Thyroid gland (tissue), 4 donors: ENCODE measurements at regions not wholly inside any gene's neighbourhood (a gene's known extent, or its start where the extent isn't known, plus 50 kb on each side); places are given as distances from the start of the nearest gene placed in this dataset.

Source experiments
- DNase-seq, 2 donors: peaks; one replicate each; pipeline ENCODE4 v3.0.0-alpha.2; 2019
- H3K27ac ChIP-seq, 3 donors: fragments of 200-600 bp; sonication (generic); 1 replicate in 2 of 3; 2 replicates in 1 of 3; pipeline ENCODE4 v1.5.1; 2016 to 2019; ENCODE audit warnings: mild to moderate bottlenecking in 1 of 3, moderate library complexity in 1 of 3
- H3K27me3 ChIP-seq: fragments of 200-600 bp; sonication (generic); one replicate; pipeline ENCODE4 v1.5.1; 2019
- H3K36me3 ChIP-seq, 2 donors: fragments of 200-600 bp; sonication (generic); one replicate each; pipeline ENCODE4 v1.5.1; 2016 to 2019
- H3K4me1 ChIP-seq, 2 donors: fragments of 200-600 bp; sonication (generic); one replicate each; pipeline ENCODE4 v1.5.1; 2017 to 2019
- H3K4me3 ChIP-seq, 3 donors: fragments of 200-600 bp; sonication (generic); replicated peaks in 1 of 3; 1 replicate in 2 of 3; 2 replicates in 1 of 3; pipeline ENCODE4 v1.5.1; 2016; ENCODE audit warnings: mild to moderate bottlenecking in 1 of 3
- H3K9me3 ChIP-seq: fragments of 200-600 bp; sonication (generic); one replicate; pipeline ENCODE4 v1.5.1; 2017
- POLR2A ChIP-seq, 2 donors: fragments of 450-650 bp; IDR thresholded peaks; one replicate each; pipeline ENCODE4 v1.6.1; 2017; ENCODE audit warnings: antibody characterized with exemption in 2 of 2, mild to moderate bottlenecking in 2 of 2, moderate library complexity in 1 of 2
- WGBS, 2 donors: methylation state at CpG; one replicate each; pipeline ENCODE4 v1.1.5; 2017; 5-methylcytosine and 5-hydroxymethylcytosine counted together
- intact Hi-C: fragments of 100-400 bp; cut with DNase I; formaldehyde crosslinking; loops from one replicate; pipeline ENCODE4 v1.15.1; 2023
- TF ChIP-seq, protein P1 (sequence below), 6 experiments: fragments of 200-600 bp in 3 of 6; fragments of 450-650 bp in 3 of 6; sonication (generic) in 3 of 6; IDR thresholded peaks; one replicate each; pipeline ENCODE4 v1.5.1; 2016 to 2019; ENCODE audit warnings: antibody characterized with exemption in 6 of 6, mild to moderate bottlenecking in 2 of 6, inconsistent platforms in 1 of 6, moderate library complexity in 1 of 6

GRCh38 chr2:61714210-61714609 lies 139.7 kb downstream of the FAM161A start:
- 73 to 86% methylated on average over 5 of the region's 5 CpGs for WGBS, 2 donors
- no peak overlapping the region for H3K4me3 ChIP-seq

DNA sequence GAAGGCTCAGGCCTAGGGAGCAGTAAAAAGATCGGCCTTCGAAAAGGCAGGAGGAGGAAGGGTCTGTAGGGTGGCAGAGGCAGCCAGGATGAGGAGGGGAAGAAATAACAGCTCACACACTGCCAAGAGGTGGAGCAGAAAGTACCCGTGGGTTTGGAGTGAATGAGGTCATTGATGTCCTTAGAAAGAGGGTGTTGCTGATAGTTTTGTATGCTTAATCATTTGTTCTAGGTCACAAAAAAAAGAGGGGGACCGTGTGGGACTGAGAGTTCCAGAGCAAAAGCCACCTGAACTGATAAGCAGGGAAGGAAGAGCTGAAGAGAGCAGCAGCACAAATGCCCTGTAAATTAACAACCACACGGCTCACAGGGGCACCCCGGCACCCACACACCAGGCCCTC lies 140.4 kb downstream of the FAM161A start:
- intact Hi-C loops: no loop called here
- Histone ChIP-seq H3K36me3 (no peaks in the 10 kb centered on the region), H3K27ac (no peak overlapping the region), H3K27me3 (no peaks in the 10 kb centered on the region), H3K4me3 (no peak overlapping the region), H3K4me1 (peaks cover 1 to 4% of the 10 kb centered on the region in 2 donors), H3K9me3 (no peaks in the 10 kb centered on the region)
- no peak for DNase-seq
- 61 to 68% methylated on average over 6 of the region's 6 CpGs for WGBS, 2 donors
- TF ChIP-seq POLR2A (IDR thresholded peaks at IDR 0.05): no peak
- TF ChIP-seq, protein P1, sequence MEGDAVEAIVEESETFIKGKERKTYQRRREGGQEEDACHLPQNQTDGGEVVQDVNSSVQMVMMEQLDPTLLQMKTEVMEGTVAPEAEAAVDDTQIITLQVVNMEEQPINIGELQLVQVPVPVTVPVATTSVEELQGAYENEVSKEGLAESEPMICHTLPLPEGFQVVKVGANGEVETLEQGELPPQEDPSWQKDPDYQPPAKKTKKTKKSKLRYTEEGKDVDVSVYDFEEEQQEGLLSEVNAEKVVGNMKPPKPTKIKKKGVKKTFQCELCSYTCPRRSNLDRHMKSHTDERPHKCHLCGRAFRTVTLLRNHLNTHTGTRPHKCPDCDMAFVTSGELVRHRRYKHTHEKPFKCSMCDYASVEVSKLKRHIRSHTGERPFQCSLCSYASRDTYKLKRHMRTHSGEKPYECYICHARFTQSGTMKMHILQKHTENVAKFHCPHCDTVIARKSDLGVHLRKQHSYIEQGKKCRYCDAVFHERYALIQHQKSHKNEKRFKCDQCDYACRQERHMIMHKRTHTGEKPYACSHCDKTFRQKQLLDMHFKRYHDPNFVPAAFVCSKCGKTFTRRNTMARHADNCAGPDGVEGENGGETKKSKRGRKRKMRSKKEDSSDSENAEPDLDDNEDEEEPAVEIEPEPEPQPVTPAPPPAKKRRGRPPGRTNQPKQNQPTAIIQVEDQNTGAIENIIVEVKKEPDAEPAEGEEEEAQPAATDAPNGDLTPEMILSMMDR (IDR thresholded peaks at IDR 0.05): no peak

More at GRCh38 chr2:61714210-61714609, 139.7 kb downstream of the FAM161A start:
- intact Hi-C loops: no loop called here
- no peaks in the 10 kb centered on the region for H3K27me3 ChIP-seq
- no peaks in the 10 kb centered on the region for H3K9me3 ChIP-seq
- no peak overlapping the region for H3K27ac ChIP-seq
- no peaks in the 10 kb centered on the region for H3K36me3 ChIP-seq
- TF ChIP-seq, protein P1 (IDR thresholded peaks at IDR 0.05): no peak
- TF ChIP-seq POLR2A (IDR thresholded peaks at IDR 0.05): no peak
- no peaks in the 10 kb centered on the region for H3K4me1 ChIP-seq
- DNase-seq: no peak

DNA sequence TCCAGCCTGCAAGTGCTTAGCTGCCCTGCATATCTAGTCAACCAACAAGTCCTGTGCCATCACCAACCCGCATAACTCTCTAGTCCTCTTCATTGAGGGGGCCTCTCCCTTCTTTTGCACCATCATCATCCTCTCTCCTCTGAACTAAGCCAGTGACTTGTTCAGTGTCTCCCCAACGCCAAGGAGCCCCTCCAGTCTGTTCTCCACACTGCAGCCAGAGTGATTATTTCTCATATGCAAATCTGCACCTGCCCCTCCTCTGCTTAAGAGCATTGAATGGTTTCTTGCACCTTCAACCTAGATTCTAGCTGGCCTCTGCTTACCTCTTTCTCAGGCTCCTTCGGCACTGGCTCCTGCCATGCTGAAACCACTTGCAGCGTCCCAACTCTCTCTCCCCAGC lies 141.8 kb downstream of the FAM161A start:
- Histone ChIP-seq H3K4me3 (no peak overlapping the region), H3K36me3 (no peaks in the 10 kb centered on the region), H3K27ac (no peak overlapping the region), H3K4me1 (peaks cover 5 to 11% of the 10 kb centered on the region in 2 donors), H3K27me3 (no peaks in the 10 kb centered on the region), H3K9me3 (no peaks in the 10 kb centered on the region)
- TF ChIP-seq, protein P1 (IDR thresholded peaks at IDR 0.05): no peak
- no peak for TF ChIP-seq POLR2A (IDR thresholded peaks at IDR 0.05)
- WGBS, 2 donors: 81 to 82% methylated on average over 4 of the region's 4 CpGs
- DNase-seq: no peak
- intact Hi-C loops: no loop called here

DNA sequence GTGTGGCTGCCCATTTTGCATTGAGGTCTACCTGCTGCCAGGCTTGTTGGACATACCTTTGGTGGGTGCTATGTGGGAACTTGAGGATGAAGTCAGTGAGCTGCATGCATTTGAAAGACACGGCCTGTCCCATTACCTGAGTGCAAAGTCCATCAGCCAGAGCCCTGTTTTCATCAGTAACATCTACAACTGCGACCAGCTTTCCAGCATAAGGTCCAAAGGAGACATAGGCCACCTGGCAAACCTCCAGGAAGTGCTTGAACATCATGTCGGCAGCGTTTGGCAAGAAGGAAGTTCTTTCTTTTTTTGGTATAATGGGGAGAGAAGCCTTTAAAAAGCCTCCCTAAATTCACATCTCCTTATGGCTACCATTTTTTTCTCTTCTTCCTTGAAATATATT lies 143.1 kb downstream of the FAM161A start:
- 54 to 78% methylated on average over 4 of the region's 4 CpGs for whole genome bisulfite sequencing, 2 donors
- Histone ChIP-seq H3K4me3 (no peak overlapping the region), H3K27me3 (no peaks in the 10 kb centered on the region), H3K36me3 (no peaks in the 10 kb centered on the region), H3K27ac (no peak overlapping the region), H3K9me3 (no peaks in the 10 kb centered on the region), H3K4me1 (peaks cover 5 to 11% of the 10 kb centered on the region in 2 donors)
- DNase-seq: no peak
- intact Hi-C loops: no loop called here
- TF ChIP-seq, protein P1 (IDR thresholded peaks at IDR 0.05): no peak

- peak overlapping the region; percentile 78 to 94 (median 86) for H3K27ac ChIP-seq
- intact Hi-C loops: loop anchor here (10.0 kb wide), 1 partner anchor 47 kb away; no protein-coding TSS in a partner anchor
- peak; percentile 75 to 80 for DNase-seq
- H3K9me3 ChIP-seq: no peaks in the 10 kb centered on the region
- H3K4me3 ChIP-seq: no peak overlapping the region
- peaks cover 5 to 11% of the 10 kb centered on the region in 2 donors for H3K4me1 ChIP-seq
- TF ChIP-seq POLR2A (IDR thresholded peaks at IDR 0.05): peak in 1 of 2 donors; percentile 75
- TF ChIP-seq, protein P1 (IDR thresholded peaks at IDR 0.05): no peak
- H3K27me3 ChIP-seq: no peaks in the 10 kb centered on the region
- H3K36me3 ChIP-seq: no peaks in the 10 kb centered on the region
- 37 to 39% methylated on average over 12 of the region's 12 CpGs for WGBS, 2 donors
These were observed 145.6 kb downstream of the FAM161A start for GRCh38 chr2:61707984-61708852.
